Activated CD4-positive, alpha-beta T cell treated with anti-CD3 and anti-CD28 coated beads, Interleukin-2, amount 50 U/mL, for 48 hours (primary cell): ENCODE measurements at regions not wholly inside any gene's neighbourhood (a gene's known extent, or its start where the extent isn't known, plus 50 kb on each side); places are given as distances from the start of the nearest gene placed in this dataset.
"Not testable (repeated sequence)": the region's sequence is repeated elsewhere in the genome, so short reads cannot be mapped to it uniquely, and the experiment has no call there.

Experiments
- DNase-seq, 2 experiments: peaks; one replicate each; pipeline ENCODE4 v3.0.0-alpha.2; 2020

DNA sequence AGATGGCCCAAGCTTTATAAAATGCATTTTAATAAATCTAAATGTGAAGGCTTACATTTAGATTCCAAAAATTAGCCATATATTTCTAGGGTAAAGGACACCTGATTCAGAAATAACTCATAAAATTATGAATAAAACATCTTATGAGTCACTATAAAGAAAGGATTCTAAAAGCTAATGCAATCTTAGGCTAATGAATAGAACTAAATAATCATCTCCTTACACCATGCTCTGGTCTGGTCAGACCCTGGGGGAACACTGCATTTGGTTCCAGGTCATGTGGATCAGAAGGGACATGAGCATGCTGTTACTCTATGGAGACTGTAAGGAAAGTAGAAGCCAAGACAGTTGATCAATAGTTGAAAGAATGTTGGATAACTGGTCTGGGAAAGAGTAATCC, 370.4 kb downstream of the NDFIP2 start:
- DNase-seq = no peak

DNA sequence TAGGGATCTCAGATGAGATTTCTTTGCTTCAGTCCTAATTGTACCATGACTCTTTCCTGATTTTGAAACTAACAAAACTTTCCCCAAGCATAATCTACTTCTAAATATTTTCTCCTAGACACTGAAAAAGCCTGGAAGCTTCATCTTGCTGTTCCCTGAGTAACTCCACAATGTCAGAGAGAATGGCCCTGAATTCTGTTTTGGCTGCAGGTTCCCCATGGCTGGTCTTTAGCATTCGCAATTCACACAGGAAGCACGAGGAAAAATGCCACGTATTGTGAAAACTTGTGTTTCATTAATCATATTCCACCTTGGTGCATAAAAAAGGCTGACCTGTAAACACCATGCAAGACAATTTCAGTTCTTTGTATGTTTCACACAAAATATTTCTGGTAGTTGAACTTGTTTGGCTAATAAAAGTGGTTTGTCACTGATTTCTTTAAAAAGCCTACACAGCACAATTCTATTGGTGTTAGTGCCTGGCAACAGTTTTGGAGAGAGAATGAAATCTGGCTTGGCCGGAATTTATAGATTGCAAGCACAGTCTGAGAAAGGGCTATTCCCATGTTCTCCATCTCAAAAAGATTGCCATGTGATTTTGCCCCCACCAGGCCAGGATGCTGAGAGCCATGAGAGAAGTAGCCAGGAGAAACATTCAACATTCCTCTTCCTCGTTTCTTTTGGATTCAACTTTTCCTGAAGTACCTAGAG, 367.1 kb downstream of the NDFIP2 start:
- no peak for DNase-seq

DNA sequence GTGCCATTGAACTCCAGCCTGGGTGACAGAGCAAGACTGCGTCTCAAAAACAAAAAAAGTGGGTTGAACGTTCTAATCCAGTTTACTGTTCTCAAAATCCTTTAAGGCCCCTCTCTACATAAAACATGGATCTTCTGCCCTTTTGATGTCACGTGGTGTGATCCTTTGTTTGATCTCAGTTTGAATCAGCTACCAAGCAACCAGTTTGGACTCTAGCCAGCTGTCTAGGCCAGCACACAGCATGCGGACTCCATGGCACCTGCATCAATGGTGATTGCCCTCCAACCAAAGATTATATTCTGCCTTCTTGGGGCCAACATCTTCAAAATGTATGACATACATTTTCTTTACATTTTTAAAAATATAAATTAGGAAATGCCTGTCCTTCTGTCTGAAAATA, 365.4 kb downstream of the NDFIP2 start:
- no peak for DNase-seq

DNA sequence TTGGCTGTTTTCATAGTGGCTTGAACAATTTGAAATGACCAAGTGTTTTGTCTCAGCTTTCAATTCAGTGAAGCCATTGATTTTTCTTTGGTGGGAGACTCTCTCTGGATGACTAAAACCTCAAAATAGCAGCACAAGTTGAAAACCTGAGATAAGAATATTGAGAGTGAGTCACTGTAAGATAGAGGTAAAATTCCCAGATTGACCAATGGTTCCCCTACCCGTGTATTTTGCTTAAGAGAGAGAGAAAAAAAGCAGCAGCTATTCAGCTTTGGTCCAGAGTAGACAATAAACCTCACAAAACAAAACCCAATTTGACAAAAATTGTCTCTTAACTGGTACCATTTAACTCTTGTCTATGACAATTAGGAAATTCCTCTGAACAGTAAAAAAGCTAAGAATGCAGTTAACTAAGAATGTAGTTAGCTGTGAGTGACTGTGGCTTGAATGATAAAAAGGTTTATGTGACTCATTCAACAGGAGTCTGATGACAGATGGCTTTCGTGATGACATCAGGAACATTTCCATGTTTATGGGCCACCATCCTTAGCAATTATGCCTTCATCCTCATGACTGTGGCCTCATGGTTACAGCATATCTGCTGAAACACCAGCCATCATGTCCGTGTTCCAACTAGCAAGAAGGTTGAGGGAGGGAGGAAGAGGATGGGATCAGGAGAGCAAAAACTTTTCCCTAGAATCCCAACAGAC, 356.9 kb downstream of the NDFIP2 start:
- no peak for DNase-seq

DNA sequence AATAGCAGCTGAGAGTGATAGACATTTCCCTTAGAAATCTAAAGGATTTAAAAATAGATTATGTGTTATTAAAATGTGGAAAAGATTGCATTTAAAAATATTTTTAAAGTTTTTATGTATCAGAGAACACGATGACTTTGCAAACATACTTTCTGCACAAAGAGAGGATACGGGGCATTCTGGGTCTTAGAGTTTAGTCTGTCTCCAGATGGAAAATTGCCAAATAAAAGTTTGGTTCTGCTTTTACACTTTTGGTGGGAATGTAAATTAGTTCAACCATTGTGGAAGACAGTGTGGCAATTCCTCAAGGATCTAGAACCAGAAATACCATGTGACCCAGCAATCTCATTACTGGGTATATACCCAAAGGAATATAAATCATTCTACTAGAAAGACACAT, 355.2 kb downstream of the NDFIP2 start:
- DNase-seq = not testable (repeated sequence)

DNA sequence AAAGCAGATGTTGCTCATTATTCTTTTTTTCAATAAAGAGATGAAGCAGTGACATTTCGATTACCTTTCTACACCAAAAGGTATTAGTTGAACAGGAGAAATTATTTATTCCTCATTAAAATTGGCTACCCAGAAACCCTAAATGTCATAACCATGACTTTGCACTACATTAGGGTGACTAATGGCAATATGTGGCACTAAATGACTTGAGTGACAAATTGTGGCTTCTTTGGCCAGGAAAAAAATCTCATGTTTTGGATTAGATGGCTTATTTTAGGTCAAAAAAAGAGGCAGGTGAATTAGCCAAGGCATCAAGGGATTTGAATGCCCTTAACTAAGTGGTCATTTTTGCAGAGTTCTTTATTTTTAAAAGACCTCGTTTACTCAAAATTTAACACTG, 353.9 kb downstream of the NDFIP2 start:
- DNase-seq = no peak

DNA sequence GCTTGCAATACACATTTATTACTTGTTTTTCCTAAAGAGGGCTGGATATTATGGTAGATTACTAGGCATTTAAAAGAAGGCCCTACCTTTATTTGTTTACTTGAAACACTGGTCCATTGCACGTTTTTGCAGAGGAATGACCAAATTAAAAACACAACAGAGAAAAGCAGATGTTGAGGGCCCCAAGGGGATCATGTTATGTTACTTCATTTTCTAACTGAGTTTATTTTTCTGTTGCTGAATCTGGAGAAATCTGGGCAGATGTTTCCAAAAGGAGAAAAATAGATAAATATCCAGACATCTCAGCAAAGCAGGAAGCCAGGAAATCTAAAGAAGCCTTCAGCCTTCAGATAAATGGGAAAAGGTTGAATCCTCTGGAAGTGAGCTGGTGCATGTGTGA, 353.0 kb downstream of the NDFIP2 start:
- DNase-seq = no peak

- no peak for DNase-seq
Observed at GRCh38 chr13:79831556-79831955, 350.6 kb downstream of the NDFIP2 start.

GRCh38 chr13:79830945-79831344, 350.0 kb downstream of the NDFIP2 start:
- DNase-seq = no peak

DNA sequence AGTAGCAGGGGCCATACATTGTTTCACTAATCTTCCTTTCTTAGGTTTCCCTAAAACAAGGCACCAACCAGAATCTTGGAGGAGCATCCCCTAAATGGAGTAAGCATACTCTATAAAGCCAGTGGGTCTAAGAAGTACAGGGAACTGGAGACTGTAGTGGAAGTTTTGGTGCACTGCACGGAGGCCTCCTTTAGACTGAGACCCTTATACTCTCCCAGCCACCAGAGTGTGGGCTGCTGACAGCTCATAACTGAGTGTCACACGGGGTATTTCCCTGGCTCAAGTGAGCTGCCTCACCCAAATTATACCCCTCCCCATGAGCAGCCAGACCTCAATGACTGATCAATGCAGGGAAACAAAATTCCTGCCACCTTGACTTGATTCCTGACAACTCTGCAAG, 349.5 kb downstream of the NDFIP2 start:
- no peak for DNase-seq

DNA sequence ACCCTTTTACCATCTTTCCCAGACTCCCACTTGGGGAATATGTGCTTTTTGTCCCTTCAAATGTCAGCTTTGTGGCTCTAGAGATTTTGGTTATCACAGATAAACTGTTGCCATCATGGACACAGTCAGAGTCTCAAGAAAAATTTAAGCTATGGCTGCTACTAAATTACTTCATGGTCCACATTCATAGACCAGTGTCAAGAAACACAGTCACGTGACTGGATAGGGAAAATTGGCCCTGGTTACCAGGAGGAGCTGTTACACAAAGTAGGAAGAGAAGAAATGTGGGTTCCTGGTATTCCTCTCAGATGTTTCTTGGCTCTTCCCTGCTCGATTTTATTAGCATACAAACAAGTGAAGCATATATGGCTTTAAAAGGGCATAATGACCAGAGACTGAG, 348.9 kb downstream of the NDFIP2 start:
- no peak for DNase-seq

GRCh38 chr13:79825959-79826358, 345.0 kb downstream of the NDFIP2 start:
- no peak for DNase-seq

DNA sequence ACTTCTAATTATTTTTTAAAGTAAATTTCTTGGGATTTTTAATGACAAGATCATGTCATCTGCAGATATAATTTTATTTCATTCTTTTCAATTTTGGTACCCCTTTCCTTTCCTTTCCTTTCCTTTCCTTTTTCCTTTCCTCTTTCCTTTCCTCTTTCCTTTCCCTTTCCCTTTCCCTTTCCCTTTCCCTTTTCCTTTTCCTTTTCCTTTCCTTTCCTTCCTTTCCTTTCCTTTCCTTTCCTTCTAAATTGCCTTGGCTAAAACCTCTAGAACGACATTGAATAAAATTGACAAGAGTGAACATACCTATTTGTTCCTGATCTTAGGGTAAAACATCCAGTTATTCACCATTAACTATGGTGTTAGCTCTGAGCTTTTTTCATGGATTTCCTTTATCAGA, 334.1 kb downstream of the NDFIP2 start:
- DNase-seq = no peak

- DNase-seq = no peak
Observed at GRCh38 chr13:79812070-79812850, 331.3 kb downstream of the NDFIP2 start.

GRCh38 chr13:79811170-79811569, 330.2 kb downstream of the NDFIP2 start:
- DNase-seq = no peak

DNA sequence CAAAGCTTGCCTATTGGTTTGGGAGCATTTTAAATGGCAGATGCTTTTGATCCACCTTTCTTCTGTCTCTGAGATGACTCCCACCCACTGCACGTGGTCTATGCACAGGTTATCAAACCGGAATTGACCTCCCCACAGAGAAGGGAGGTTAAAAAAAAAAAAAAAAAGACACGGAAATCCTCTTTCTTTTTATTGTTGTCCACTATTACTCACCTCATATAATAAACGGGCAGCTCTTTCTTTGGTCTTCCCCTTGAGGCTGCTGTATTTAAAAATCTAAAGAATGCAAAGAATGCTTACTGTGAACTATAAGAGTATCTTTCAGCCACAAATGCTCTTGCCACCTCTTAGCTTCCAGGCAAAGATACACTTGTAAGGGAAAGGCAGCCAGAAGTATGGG, 329.7 kb downstream of the NDFIP2 start:
- no peak for DNase-seq

DNA sequence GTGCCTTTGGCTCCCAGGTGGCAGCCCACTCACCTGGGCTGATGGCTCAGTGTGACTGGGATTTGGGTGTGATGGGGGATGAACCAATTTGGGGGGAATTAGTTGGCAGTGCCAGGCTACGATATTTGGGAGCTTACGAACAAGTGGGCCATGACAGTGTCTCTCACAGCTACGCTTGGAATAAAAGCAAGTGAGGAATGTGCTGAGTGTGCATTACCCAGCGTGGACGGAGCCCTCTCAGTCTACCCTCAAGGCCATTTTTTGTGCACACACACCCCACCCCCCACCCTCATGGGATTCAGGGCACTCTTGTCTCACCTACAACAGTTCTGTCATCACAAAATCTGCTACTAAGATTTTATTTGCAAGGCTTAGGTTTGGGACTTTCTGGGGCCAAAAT, 329.1 kb downstream of the NDFIP2 start:
- DNase-seq = no peak

DNA sequence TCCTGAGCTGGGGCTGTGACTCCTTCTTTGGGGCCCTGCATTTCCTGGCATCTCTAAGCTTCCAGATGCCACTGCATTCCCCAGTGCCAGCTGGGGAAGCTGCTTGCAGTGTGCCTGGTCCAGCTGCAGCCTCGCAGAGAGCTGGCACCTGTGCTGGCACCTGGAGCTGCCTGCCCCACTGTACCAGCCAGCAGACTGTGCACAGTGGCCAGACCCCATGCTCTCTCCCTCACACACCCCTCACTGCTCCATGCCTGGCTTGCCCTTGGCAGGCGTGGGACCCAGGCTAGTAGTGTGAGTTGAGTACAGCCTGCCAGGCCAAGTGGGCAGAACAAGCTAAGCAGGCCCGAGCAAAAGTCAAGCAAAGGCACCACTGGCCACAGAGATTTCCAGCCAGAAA, 327.5 kb downstream of the NDFIP2 start:
- DNase-seq = no peak

DNA sequence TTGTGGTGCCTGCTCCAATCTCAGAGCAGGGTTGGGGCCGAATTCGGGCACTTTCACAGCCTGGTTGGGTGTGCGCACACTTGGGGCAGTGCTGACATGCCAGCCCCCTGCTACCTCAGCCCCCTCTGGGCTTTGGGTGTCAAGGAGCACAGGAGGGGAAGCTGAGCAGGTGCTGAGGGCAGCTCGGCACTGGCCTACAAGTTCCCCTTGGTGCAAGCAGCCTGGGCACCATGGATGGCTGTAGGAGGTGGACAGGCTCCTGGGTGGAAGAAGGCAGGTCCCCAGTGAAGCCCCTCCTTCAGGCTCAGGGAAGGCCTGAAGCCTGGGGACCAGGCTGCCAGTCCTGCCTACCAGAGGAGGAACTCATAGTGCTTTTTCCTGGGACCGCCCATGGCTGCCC, 326.6 kb downstream of the NDFIP2 start:
- no peak for DNase-seq

DNA sequence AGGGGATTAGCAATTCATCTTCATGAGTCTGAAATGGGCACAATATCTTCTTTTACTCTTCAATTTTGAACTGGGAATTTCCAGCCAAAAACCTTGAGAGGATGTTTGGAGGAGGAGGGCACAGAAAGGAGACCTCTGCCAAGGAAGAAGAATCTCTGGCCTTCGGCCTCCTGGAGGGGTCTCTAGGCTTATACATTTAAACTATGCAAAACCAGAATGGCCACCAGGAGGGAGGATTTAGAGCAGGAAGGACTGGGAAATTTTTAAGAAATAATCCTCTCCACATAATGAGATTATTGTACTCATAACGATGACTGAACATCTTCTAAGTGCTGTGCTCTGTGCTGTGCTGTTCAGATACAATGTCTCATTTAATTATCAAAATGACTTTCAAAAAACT, 325.9 kb downstream of the NDFIP2 start:
- DNase-seq = no peak

- no peak for DNase-seq
Observed at GRCh38 chr13:79805317-79805716, 324.4 kb downstream of the NDFIP2 start.

- DNase-seq = no peak
Observed at GRCh38 chr13:79803989-79804388, 323.0 kb downstream of the NDFIP2 start.

GRCh38 chr13:79803296-79803695, 322.3 kb downstream of the NDFIP2 start:
- no peak for DNase-seq
